GM19025 (cell line): ENCODE measurements at regions not wholly inside any gene's neighbourhood (a gene's known extent, or its start where the extent isn't known, plus 50 kb on each side); places are given as distances from the start of the nearest gene placed in this dataset.
"Not testable (repeated sequence)": the region's sequence is repeated elsewhere in the genome, so short reads cannot be mapped to it uniquely, and the experiment has no call there.

ENCODE experiments used
- ATAC-seq: cut with Tn5 transposase; IDR thresholded peaks from one replicate; pipeline ENCODE4 v1.9.1; 2021; ENCODE audit warnings: mild to moderate bottlenecking, low read depth, moderate library complexity; ENCODE audit not compliant: unreplicated experiment

GRCh38 chr20:19833395-19833794 is 75.3 kb downstream of the RIN2 start:
- no peak for ATAC-seq

- ATAC-seq, result no peak
These were observed 76.2 kb downstream of the RIN2 start for GRCh38 chr20:19834287-19834686.

GRCh38 chr20:19834783-19835182 is 76.7 kb downstream of the RIN2 start:
- no peak for ATAC-seq

- ATAC-seq, result no peak
These were observed 77.6 kb downstream of the RIN2 start for GRCh38 chr20:19835533-19836222.

- ATAC-seq, result no peak
These were observed 80.4 kb downstream of the RIN2 start for GRCh38 chr20:19838468-19838867.

- no peak for ATAC-seq
These were observed 81.0 kb downstream of the RIN2 start for GRCh38 chr20:19839053-19839452.

- ATAC-seq, result no peak
These were observed 82.2 kb downstream of the RIN2 start for GRCh38 chr20:19840111-19840710.

- ATAC-seq, result no peak
These were observed 83.7 kb downstream of the RIN2 start for GRCh38 chr20:19841740-19842139.

- ATAC-seq, result not testable (repeated sequence)
These were observed 86.8 kb downstream of the RIN2 start for GRCh38 chr20:19844850-19845249.

- no peak for ATAC-seq
These were observed 89.3 kb downstream of the RIN2 start for GRCh38 chr20:19847383-19847782.

GRCh38 chr20:19849341-19850197 is 91.5 kb downstream of the RIN2 start:
- no peak for ATAC-seq

GRCh38 chr20:19850198-19850533 is 92.1 kb downstream of the RIN2 start:
- ATAC-seq, result no peak

- ATAC-seq, result no peak
These were observed 93.8 kb downstream of the RIN2 start for GRCh38 chr20:19851861-19852260.

GRCh38 chr20:19855416-19855815 is 97.4 kb downstream of the RIN2 start:
- no peak for ATAC-seq

GRCh38 chr20:19858466-19859371 is 100.7 kb downstream of the RIN2 start:
- ATAC-seq, result no peak

GRCh38 chr20:19859444-19859843 is 101.4 kb downstream of the RIN2 start:
- ATAC-seq, result no peak

- ATAC-seq, result no peak
These were observed 102.7 kb downstream of the RIN2 start for GRCh38 chr20:19860737-19861136.

- ATAC-seq, result no peak
These were observed 103.2 kb downstream of the RIN2 start for GRCh38 chr20:19861147-19861759.

GRCh38 chr20:19864130-19864529 is 106.1 kb downstream of the RIN2 start:
- no peak for ATAC-seq

GRCh38 chr20:19866070-19866469 is 108.0 kb downstream of the RIN2 start:
- no peak for ATAC-seq
